GM19023 (cell line): ENCODE measurements at regions not wholly inside any gene's neighbourhood (a gene's known extent, or its start where the extent isn't known, plus 50 kb on each side); places are given as distances from the start of the nearest gene placed in this dataset.

Experiments used
- ATAC-seq: cut with Tn5 transposase; IDR thresholded peaks from one replicate; pipeline ENCODE4 v1.9.1; 2021; ENCODE audit warnings: mild to moderate bottlenecking, moderate library complexity; ENCODE audit not compliant: unreplicated experiment

GRCh38 chr3:73901686-73902085 lies 276.9 kb upstream of the PDZRN3 start:
- no peak for ATAC-seq

- no peak for ATAC-seq
These were observed 269.9 kb upstream of the PDZRN3 start for GRCh38 chr3:73894474-73895213.

- no peak for ATAC-seq
These were observed 268.3 kb upstream of the PDZRN3 start for GRCh38 chr3:73893089-73893488.

- no peak for ATAC-seq
These were observed 261.1 kb upstream of the PDZRN3 start for GRCh38 chr3:73885862-73886261.

- ATAC-seq = no peak
These were observed 259.6 kb upstream of the PDZRN3 start for GRCh38 chr3:73884361-73884760.

GRCh38 chr3:73883497-73883896 lies 258.8 kb upstream of the PDZRN3 start:
- ATAC-seq = no peak

GRCh38 chr3:73874606-73875369 lies 250.0 kb upstream of the PDZRN3 start:
- no peak for ATAC-seq

- no peak for ATAC-seq
These were observed 249.4 kb upstream of the PDZRN3 start for GRCh38 chr3:73874161-73874560.

- no peak for ATAC-seq
These were observed 244.1 kb upstream of the PDZRN3 start for GRCh38 chr3:73868688-73869315.

GRCh38 chr3:73867524-73867923 lies 242.8 kb upstream of the PDZRN3 start:
- ATAC-seq = no peak

GRCh38 chr3:73866846-73867245 lies 242.1 kb upstream of the PDZRN3 start:
- no peak for ATAC-seq

GRCh38 chr3:73863546-73864079 lies 238.9 kb upstream of the PDZRN3 start:
- ATAC-seq = no peak

- no peak for ATAC-seq
These were observed 231.1 kb upstream of the PDZRN3 start for GRCh38 chr3:73855813-73856212.

GRCh38 chr3:73848173-73848906 lies 223.6 kb upstream of the PDZRN3 start:
- no peak for ATAC-seq

GRCh38 chr3:73846951-73847350 lies 222.2 kb upstream of the PDZRN3 start:
- no peak for ATAC-seq

GRCh38 chr3:73839032-73839431 lies 214.3 kb upstream of the PDZRN3 start:
- no peak for ATAC-seq

GRCh38 chr3:73835945-73836344 lies 211.2 kb upstream of the PDZRN3 start:
- ATAC-seq = no peak

- ATAC-seq = no peak
These were observed 207.7 kb upstream of the PDZRN3 start for GRCh38 chr3:73832426-73832825.

- ATAC-seq = no peak
These were observed 203.6 kb upstream of the PDZRN3 start for GRCh38 chr3:73828348-73828747.

GRCh38 chr3:73827725-73828211 lies 203.0 kb upstream of the PDZRN3 start:
- ATAC-seq = no peak

GRCh38 chr3:73827204-73827603 lies 202.5 kb upstream of the PDZRN3 start:
- no peak for ATAC-seq
